Ishikawa (cell line): ENCODE measurements at regions not wholly inside any gene's neighbourhood (a gene's known extent, or its start where the extent isn't known, plus 50 kb on each side); places are given as distances from the start of the nearest gene placed in this dataset.

Experiments
- CEBPB ChIP-seq: IDR thresholded peaks from 2 replicates; pipeline ENCODE4 v1.6.1; 2012
- CREB1 ChIP-seq: IDR thresholded peaks from 2 replicates; pipeline ENCODE4 v1.6.1; 2012; ENCODE audit warnings: low read depth
- EGR1 ChIP-seq: IDR thresholded peaks from 2 replicates; pipeline ENCODE4 v1.6.1; 2012
- EP300 ChIP-seq: IDR thresholded peaks from 2 replicates; pipeline ENCODE4 v1.6.1; 2012; ENCODE audit warnings: borderline replicate concordance
- FOXM1 ChIP-seq: IDR thresholded peaks from 2 replicates; pipeline ENCODE4 v1.6.1; 2012; ENCODE audit warnings: low read depth, borderline replicate concordance
- NFIC ChIP-seq: IDR thresholded peaks from 2 replicates; pipeline ENCODE4 v1.6.1; 2012
- RAD21 ChIP-seq: IDR thresholded peaks from 2 replicates; pipeline ENCODE4 v1.6.1; 2012; ENCODE audit warnings: low read depth
- TAF1 ChIP-seq: IDR thresholded peaks from 2 replicates; pipeline ENCODE4 v1.6.1; 2012; ENCODE audit warnings: low read depth, mild to moderate bottlenecking
- TCF12 ChIP-seq: IDR thresholded peaks from 2 replicates; pipeline ENCODE4 v1.6.1; 2012; ENCODE audit warnings: low read depth
- TEAD4 ChIP-seq: IDR thresholded peaks from 2 replicates; pipeline ENCODE4 v1.6.1; 2012
- YY1 ChIP-seq: IDR thresholded peaks from 2 replicates; pipeline ENCODE4 v1.6.1; 2012; ENCODE audit warnings: low read depth
- ZBTB7A ChIP-seq: IDR thresholded peaks from 2 replicates; pipeline ENCODE4 v1.6.1; 2012; ENCODE audit warnings: low read depth
- TF ChIP-seq, protein P1 (sequence below): IDR thresholded peaks from 2 replicates; pipeline ENCODE4 v1.6.1; 2012; ENCODE audit warnings: low read depth, mild to moderate bottlenecking
- TF ChIP-seq, protein P2 (sequence below): IDR thresholded peaks from 2 replicates; pipeline ENCODE4 v1.6.1; 2012
- TF ChIP-seq, protein P3 (sequence below): IDR thresholded peaks from 2 replicates; pipeline ENCODE4 v1.6.1; 2012

DNA sequence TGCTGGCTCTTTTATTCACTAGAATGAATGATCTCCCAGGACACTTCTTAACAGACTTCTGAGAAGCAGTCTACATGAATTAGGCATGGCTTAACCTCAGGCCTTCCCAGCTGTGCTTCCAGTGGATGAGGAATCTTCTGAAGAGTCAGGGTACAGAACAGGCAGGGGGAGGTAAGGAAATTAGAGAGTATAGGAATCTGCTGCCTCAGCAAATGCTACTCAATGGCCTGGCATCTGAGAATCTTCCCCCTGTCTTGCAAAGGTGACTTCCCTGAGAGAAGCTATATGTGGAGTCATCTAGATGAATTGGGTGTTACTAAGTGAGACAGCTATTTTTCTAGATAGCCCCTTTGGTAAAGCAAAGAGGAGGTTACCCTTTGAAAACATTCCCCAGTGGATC, 496.2 kb upstream of the CCDC196 start:
- TF ChIP-seq FOXM1 (no peak), CREB1 (no peak), TCF12 (no peak), ZBTB7A (no peak), YY1 (no peak), CEBPB (no peak), TEAD4 (no peak), TAF1 (no peak)
- TF ChIP-seq, protein P1, sequence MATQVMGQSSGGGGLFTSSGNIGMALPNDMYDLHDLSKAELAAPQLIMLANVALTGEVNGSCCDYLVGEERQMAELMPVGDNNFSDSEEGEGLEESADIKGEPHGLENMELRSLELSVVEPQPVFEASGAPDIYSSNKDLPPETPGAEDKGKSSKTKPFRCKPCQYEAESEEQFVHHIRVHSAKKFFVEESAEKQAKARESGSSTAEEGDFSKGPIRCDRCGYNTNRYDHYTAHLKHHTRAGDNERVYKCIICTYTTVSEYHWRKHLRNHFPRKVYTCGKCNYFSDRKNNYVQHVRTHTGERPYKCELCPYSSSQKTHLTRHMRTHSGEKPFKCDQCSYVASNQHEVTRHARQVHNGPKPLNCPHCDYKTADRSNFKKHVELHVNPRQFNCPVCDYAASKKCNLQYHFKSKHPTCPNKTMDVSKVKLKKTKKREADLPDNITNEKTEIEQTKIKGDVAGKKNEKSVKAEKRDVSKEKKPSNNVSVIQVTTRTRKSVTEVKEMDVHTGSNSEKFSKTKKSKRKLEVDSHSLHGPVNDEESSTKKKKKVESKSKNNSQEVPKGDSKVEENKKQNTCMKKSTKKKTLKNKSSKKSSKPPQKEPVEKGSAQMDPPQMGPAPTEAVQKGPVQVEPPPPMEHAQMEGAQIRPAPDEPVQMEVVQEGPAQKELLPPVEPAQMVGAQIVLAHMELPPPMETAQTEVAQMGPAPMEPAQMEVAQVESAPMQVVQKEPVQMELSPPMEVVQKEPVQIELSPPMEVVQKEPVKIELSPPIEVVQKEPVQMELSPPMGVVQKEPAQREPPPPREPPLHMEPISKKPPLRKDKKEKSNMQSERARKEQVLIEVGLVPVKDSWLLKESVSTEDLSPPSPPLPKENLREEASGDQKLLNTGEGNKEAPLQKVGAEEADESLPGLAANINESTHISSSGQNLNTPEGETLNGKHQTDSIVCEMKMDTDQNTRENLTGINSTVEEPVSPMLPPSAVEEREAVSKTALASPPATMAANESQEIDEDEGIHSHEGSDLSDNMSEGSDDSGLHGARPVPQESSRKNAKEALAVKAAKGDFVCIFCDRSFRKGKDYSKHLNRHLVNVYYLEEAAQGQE, result no peak

DNA sequence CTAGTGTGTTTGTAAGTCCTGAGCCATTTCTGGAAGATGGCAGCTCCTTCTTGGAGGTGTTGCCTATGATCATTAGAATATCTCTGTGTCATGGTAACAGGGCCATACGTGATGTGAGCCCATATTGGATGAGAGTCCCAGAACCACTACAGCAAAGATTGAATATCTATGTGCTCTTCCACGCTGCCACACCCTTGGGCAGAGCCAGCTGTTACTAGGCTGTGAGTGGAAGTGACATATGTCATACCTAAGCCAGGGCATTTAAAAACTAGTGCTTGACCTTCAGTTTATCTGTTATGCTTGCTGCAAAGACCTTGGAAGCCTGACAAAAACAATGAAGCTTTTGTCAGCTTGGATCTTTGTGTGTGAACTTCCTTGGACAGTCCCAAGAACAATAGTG, 495.1 kb upstream of the CCDC196 start:
- TF ChIP-seq NFIC (no peak), EP300 (no peak), RAD21 (no peak), ZBTB7A (no peak), TAF1 (no peak)

DNA sequence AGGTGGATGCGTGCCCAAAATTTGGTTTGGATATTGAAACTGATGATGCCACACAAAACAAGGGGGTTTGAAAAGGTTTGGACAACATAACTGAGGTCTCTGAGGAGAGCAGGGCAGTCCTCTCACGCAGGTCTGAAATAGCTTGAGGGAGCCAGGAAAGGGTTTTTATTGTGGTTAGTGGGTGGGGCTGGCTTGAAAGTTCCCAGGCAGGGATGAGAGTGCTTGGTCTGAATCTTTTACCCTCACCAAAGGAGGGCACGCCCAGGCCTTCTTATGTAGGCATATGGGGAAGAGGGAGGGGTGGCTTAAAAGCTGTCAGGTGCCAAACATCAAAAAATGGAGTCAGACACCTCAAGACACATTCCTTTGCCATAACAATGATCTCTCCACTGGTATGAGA, 493.1 kb upstream of the CCDC196 start:
- TF ChIP-seq EGR1 (no peak), CREB1 (no peak), TEAD4 (no peak), ZBTB7A (no peak), TCF12 (no peak), YY1 (no peak)
- TF ChIP-seq, protein P2, sequence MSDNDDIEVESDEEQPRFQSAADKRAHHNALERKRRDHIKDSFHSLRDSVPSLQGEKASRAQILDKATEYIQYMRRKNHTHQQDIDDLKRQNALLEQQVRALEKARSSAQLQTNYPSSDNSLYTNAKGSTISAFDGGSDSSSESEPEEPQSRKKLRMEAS, result no peak
- TF ChIP-seq, protein P1, result no peak

DNA sequence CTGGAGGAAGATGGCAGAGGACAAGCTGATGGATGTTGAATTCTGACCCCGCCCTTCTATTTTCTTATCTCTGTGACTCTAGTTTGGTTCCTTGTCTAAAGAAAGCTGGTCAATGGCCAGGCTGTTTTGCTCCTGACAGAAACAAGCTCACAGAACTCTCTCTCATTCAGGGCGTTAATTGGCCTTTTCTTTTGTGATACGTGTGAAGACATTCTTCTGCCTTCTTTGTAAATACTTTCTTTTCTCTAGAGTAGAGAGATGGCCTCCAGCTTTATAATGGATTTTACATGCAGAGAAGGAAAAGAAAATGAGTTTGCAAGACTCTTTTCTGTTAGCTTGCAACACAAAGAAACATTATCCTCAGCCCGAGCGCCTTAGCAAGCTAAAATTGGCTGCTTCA, 492.2 kb upstream of the CCDC196 start:
- TF ChIP-seq, protein P3, sequence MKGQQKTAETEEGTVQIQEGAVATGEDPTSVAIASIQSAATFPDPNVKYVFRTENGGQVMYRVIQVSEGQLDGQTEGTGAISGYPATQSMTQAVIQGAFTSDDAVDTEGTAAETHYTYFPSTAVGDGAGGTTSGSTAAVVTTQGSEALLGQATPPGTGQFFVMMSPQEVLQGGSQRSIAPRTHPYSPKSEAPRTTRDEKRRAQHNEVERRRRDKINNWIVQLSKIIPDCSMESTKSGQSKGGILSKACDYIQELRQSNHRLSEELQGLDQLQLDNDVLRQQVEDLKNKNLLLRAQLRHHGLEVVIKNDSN, result no peak
- no peak for TF ChIP-seq FOXM1
- TF ChIP-seq RAD21, result no peak
- no peak for TF ChIP-seq EP300
- TF ChIP-seq ZBTB7A, result no peak
- no peak for TF ChIP-seq EGR1
- TF ChIP-seq, protein P2, result no peak

DNA sequence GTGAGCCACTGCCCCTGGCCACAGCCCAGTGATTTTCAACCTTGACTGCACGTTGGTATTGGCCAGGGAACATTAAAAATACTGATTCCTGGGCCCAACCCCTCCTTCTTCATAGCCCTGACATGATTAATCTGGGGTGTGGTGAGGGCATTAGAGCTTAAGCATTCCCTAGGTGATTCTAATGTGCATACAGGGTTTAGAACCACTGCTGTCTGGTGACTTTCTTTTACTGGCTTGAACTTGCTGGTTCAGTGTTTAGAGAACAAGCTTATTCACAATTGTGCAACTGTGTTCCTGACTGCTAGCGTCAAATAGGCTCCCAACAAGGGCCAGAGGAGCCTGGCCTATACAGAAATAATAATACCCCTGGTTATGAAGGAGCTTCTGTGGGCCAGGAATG, 488.8 kb upstream of the CCDC196 start:
- TF ChIP-seq EGR1 (no peak), RAD21 (no peak), TEAD4 (no peak), CREB1 (no peak), TAF1 (no peak), ZBTB7A (no peak), CEBPB (no peak), EP300 (no peak), TCF12 (no peak), YY1 (no peak), FOXM1 (no peak), NFIC (no peak)
- TF ChIP-seq, protein P3, result no peak
- TF ChIP-seq, protein P1, result no peak
- TF ChIP-seq, protein P2, result no peak
